ENCODE measurements at regions not wholly inside any gene's neighbourhood (a gene's known extent, or its start where the extent isn't known, plus 50 kb on each side); places are given as distances from the start of the nearest gene placed in this dataset.
"Not testable (repeated sequence)": the region's sequence is repeated elsewhere in the genome, so short reads cannot be mapped to it uniquely, and the experiment has no call there.

GRCh38 chr2:102892698-102893310 lies 131.0 kb downstream of the TMEM182 start:
- H3K27me3 ChIP-seq (replicated peaks; ENCODE audit: control insufficient read depth, insufficient read depth, low read length) = peaks cover 2% of the 10 kb centered on the region
- no peaks in the 10 kb centered on the region for H3K9me3 ChIP-seq
- Mint-ChIP-seq H3K27ac (ENCODE audit: unreplicated experiment) (no peak overlapping the region), H3K4me3 (ENCODE audit: unreplicated experiment) (no peak overlapping the region), H3K27me3 (ENCODE audit: insufficient read depth, unreplicated experiment) (peaks cover 10% of the 10 kb centered on the region), H3K9me3 (ENCODE audit: unreplicated experiment) (no peaks in the 10 kb centered on the region), H3K36me3 (ENCODE audit: insufficient read depth, unreplicated experiment) (no peaks in the 10 kb centered on the region), H3K4me1 (ENCODE audit: low read depth, unreplicated experiment) (no peaks in the 10 kb centered on the region)
- BruUV-seq (replicated peaks) = no TSS peak
- no peaks in the 10 kb centered on the region for H3K36me3 ChIP-seq (ENCODE audit: control insufficient read depth, insufficient read depth, low read length)
- H3K4me3 ChIP-seq (ENCODE audit: low read depth, low read length) = no peak overlapping the region
- intact Hi-C loops (cut with micrococcal nuclease; ENCODE audit: unreplicated experiment) = no loop called here
- no peaks in the 10 kb centered on the region for H3K4me1 ChIP-seq
- TF ChIP-seq CTCF (IDR thresholded peaks at IDR 0.05; ENCODE audit: insufficient read depth in 1 of 2, low read depth in 1 of 2, low read length in 1 of 2, severe bottlenecking in 1 of 2, unreplicated experiment in 1 of 2) = no peak
- ChIA-PET CTCF (no interaction called here), POLR2A (no interaction called here)
- DNase-seq = no peak

GRCh38 chr2:102893870-102894269 lies 132.0 kb downstream of the TMEM182 start:
- Histone ChIP-seq H3K4me3 (ENCODE audit: low read depth, low read length) (no peak overlapping the region), H3K4me1 (no peaks in the 10 kb centered on the region), H3K9me3 (no peaks in the 10 kb centered on the region), H3K27me3 (replicated peaks; ENCODE audit: control insufficient read depth, insufficient read depth, low read length) (peaks cover 2% of the 10 kb centered on the region), H3K36me3 (ENCODE audit: control insufficient read depth, insufficient read depth, low read length) (no peaks in the 10 kb centered on the region)
- ChIA-PET CTCF (no interaction called here), POLR2A (no interaction called here)
- TF ChIP-seq CTCF (IDR thresholded peaks at IDR 0.05; ENCODE audit: insufficient read depth in 1 of 2, low read depth in 1 of 2, low read length in 1 of 2, severe bottlenecking in 1 of 2, unreplicated experiment in 1 of 2) = no peak
- Mint-ChIP-seq H3K36me3 (ENCODE audit: insufficient read depth, unreplicated experiment) (no peaks in the 10 kb centered on the region), H3K4me1 (ENCODE audit: low read depth, unreplicated experiment) (no peaks in the 10 kb centered on the region), H3K27ac (ENCODE audit: unreplicated experiment) (no peak overlapping the region), H3K27me3 (ENCODE audit: insufficient read depth, unreplicated experiment) (peaks cover 10% of the 10 kb centered on the region), H3K4me3 (ENCODE audit: unreplicated experiment) (no peak overlapping the region), H3K9me3 (ENCODE audit: unreplicated experiment) (no peaks in the 10 kb centered on the region)
- intact Hi-C loops (cut with micrococcal nuclease; ENCODE audit: unreplicated experiment) = no loop called here
- no peak for DNase-seq
- no TSS peak for BruUV-seq (replicated peaks)

DNA sequence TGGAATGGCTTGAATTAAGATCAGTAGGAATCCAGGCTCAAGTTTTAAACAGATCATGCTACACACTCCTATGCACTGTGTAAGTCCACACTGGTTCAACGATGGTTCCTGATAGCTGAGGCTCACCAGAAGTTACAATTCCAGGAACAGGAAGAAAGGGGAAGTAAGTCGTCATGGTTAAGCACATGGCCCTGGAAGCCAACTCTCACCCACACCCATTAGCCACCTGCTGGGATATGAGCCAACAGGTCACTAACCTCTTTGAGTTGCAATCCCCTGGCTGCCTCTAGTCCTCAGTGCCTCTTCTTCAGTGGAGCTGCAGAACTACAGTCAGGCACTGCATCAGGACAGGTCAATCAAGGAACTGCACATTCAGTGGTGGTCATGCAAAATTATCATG lies 133.5 kb downstream of the TMEM182 start:
- no peak for TF ChIP-seq CTCF (IDR thresholded peaks at IDR 0.05; ENCODE audit: insufficient read depth in 1 of 2, low read depth in 1 of 2, low read length in 1 of 2, severe bottlenecking in 1 of 2, unreplicated experiment in 1 of 2)
- H3K9me3 Mint-ChIP-seq (ENCODE audit: unreplicated experiment) = no peaks in the 10 kb centered on the region
- H3K27me3 Mint-ChIP-seq (ENCODE audit: insufficient read depth, unreplicated experiment) = peaks cover 10% of the 10 kb centered on the region
- no peaks in the 10 kb centered on the region for H3K4me1 ChIP-seq
- no peaks in the 10 kb centered on the region for H3K36me3 Mint-ChIP-seq (ENCODE audit: insufficient read depth, unreplicated experiment)
- intact Hi-C loops (cut with micrococcal nuclease; ENCODE audit: unreplicated experiment) = no loop called here
- no peak overlapping the region for H3K27ac Mint-ChIP-seq (ENCODE audit: unreplicated experiment)
- H3K4me1 Mint-ChIP-seq (ENCODE audit: low read depth, unreplicated experiment) = no peaks in the 10 kb centered on the region
- no peak overlapping the region for H3K4me3 Mint-ChIP-seq (ENCODE audit: unreplicated experiment)
- no TSS peak for BruUV-seq (replicated peaks)
- H3K9me3 ChIP-seq = no peaks in the 10 kb centered on the region
- no peak overlapping the region for H3K4me3 ChIP-seq (ENCODE audit: low read depth, low read length)
- ChIA-PET POLR2A (no interaction called here), CTCF (no interaction called here)
- peaks cover 2% of the 10 kb centered on the region for H3K27me3 ChIP-seq (replicated peaks; ENCODE audit: control insufficient read depth, insufficient read depth, low read length)
- no peaks in the 10 kb centered on the region for H3K36me3 ChIP-seq (ENCODE audit: control insufficient read depth, insufficient read depth, low read length)
- DNase-seq = no peak

GRCh38 chr2:102909240-102909639 lies 147.4 kb downstream of the TMEM182 start:
- H3K27ac Mint-ChIP-seq (ENCODE audit: unreplicated experiment); BruUV-seq (replicated peaks): not testable (repeated sequence)

More at GRCh38 chr2:102909240-102909639, 147.4 kb downstream of the TMEM182 start:
- H3K4me3 Mint-ChIP-seq (ENCODE audit: unreplicated experiment); CTCF ChIA-PET; H3K36me3 Mint-ChIP-seq (ENCODE audit: insufficient read depth, unreplicated experiment); H3K36me3 ChIP-seq (ENCODE audit: control insufficient read depth, insufficient read depth, low read length); H3K27me3 ChIP-seq (replicated peaks; ENCODE audit: control insufficient read depth, insufficient read depth, low read length); H3K27me3 Mint-ChIP-seq (ENCODE audit: insufficient read depth, unreplicated experiment); H3K4me1 ChIP-seq; H3K9me3 ChIP-seq; H3K4me1 Mint-ChIP-seq (ENCODE audit: low read depth, unreplicated experiment); POLR2A ChIA-PET; H3K9me3 Mint-ChIP-seq (ENCODE audit: unreplicated experiment); DNase-seq; intact Hi-C loops (cut with micrococcal nuclease; ENCODE audit: unreplicated experiment); H3K4me3 ChIP-seq (ENCODE audit: low read depth, low read length): not testable (repeated sequence)
